IMR-90 (cell line): ENCODE measurements at regions not wholly inside any gene's neighbourhood (a gene's known extent, or its start where the extent isn't known, plus 50 kb on each side); places are given as distances from the start of the nearest gene placed in this dataset.
"Not testable (repeated sequence)": the region's sequence is repeated elsewhere in the genome, so short reads cannot be mapped to it uniquely, and the experiment has no call there.

Experiments used
- ATAC-seq: fragments of 200-7000 bp; cut with Tn5 transposase; 2 replicates; pipeline ENCODE4 v1.9.1; 2020; ENCODE audit warnings: low read depth, mild to moderate bottlenecking, moderate library complexity
- BruUV-seq: library from RNA; stranded (reverse); fragments of 400-500 nt; replicated peaks from 2 replicates; lab custom pipeline; 2021; lab: Mats Ljungman, UMichigan
- CTCF ChIA-PET: fragments of 300-600 bp; formaldehyde crosslinking; extraction: SDS; loops from one replicate; lab custom pipeline; 2021; ENCODE audit warnings: antibody characterized with exemption; lab: Yijun Ruan, JAX
- POLR2A ChIA-PET: fragments of 300-600 bp; sonication (Branson Sonifier 250); formaldehyde crosslinking; loops from one replicate; lab custom pipeline; 2022; ENCODE audit warnings: antibody characterized with exemption; ENCODE audit not compliant: unreplicated experiment; lab: Charles Lee
- DNase-seq: peaks from one replicate; pipeline ENCODE4 v3.0.0; 2013
- H2AFZ ChIP-seq: replicated peaks from 2 replicates; pipeline ENCODE3; 2013; ENCODE audit warnings: low read length, mild to moderate bottlenecking; ENCODE audit not compliant: poor library complexity
- H2AK5ac ChIP-seq: 2 replicates; pipeline ENCODE4 v1.6.1; 2013; ENCODE audit warnings: low read depth, low read length, inconsistent platforms
- H2AK9ac ChIP-seq: replicated peaks from 2 replicates; pipeline ENCODE3; 2013; ENCODE audit warnings: mild to moderate bottlenecking, low read depth, low read length, moderate library complexity; ENCODE audit not compliant: poor library complexity
- H2BK120ac ChIP-seq: 2 replicates; pipeline ENCODE4 v1.6.1; 2013; ENCODE audit warnings: low read depth, low read length, inconsistent platforms
- H2BK15ac ChIP-seq: 3 replicates; pipeline ENCODE4 v1.6.1; 2013; ENCODE audit warnings: low read depth, low read length, inconsistent platforms
- H2BK20ac ChIP-seq: 2 replicates; pipeline ENCODE4 v1.6.1; 2013; ENCODE audit warnings: low read depth, mild to moderate bottlenecking, inconsistent platforms, low read length, moderate library complexity
- H2BK5ac ChIP-seq: 2 replicates; pipeline ENCODE4 v1.6.1; 2013; ENCODE audit warnings: mild to moderate bottlenecking, low read depth, low read length, inconsistent platforms; ENCODE audit not compliant: poor library complexity, severe bottlenecking
- H3K14ac ChIP-seq: replicated peaks from 2 replicates; pipeline ENCODE4 v1.6.1; 2013; ENCODE audit warnings: low read depth, low read length, inconsistent platforms
- H3K18ac ChIP-seq: 2 replicates; pipeline ENCODE4 v1.6.1; 2013; ENCODE audit warnings: low read depth, low read length, control low read depth
- H3K23ac ChIP-seq: 2 replicates; pipeline ENCODE4 v1.6.1; 2013; ENCODE audit warnings: low read depth, low read length, inconsistent platforms
- H3K27ac ChIP-seq: 2 replicates; pipeline ENCODE4 v1.5.1; 2013; ENCODE audit warnings: mild to moderate bottlenecking, control low read depth, low read length; ENCODE audit not compliant: insufficient read depth
- H3K27me3 ChIP-seq: 2 replicates; pipeline ENCODE4 v1.6.1; 2013; ENCODE audit warnings: low read length; ENCODE audit not compliant: control insufficient read depth, insufficient read depth
- H3K36me3 ChIP-seq: 2 replicates; pipeline ENCODE4 v1.6.1; 2013; ENCODE audit warnings: low read length, mixed read lengths; ENCODE audit not compliant: control insufficient read depth, insufficient read depth
- H3K4ac ChIP-seq: 2 replicates; pipeline ENCODE4 v1.6.1; 2013; ENCODE audit warnings: low read depth, low read length, inconsistent platforms
- H3K4me1 ChIP-seq: 2 replicates; pipeline ENCODE4 v1.6.1; 2013; ENCODE audit warnings: low read length, mixed read lengths; ENCODE audit not compliant: control insufficient read depth, insufficient read depth
- H3K4me2 ChIP-seq: 2 replicates; pipeline ENCODE4 v1.6.1; 2013; ENCODE audit warnings: low read depth, mild to moderate bottlenecking, control low read depth, low read length, moderate library complexity
- H3K4me3 ChIP-seq: 2 replicates; pipeline ENCODE4 v1.5.1; 2013; ENCODE audit warnings: low read depth, mild to moderate bottlenecking, control low read depth, low read length, moderate library complexity; ENCODE audit not compliant: insufficient read depth
- H3K56ac ChIP-seq: 2 replicates; pipeline ENCODE4 v1.6.1; 2013; ENCODE audit warnings: low read length, inconsistent platforms; ENCODE audit not compliant: insufficient read depth; ENCODE audit errors: extremely low read depth
- H3K79me1 ChIP-seq, 2 experiments: 2 replicates each; pipeline ENCODE4 v1.6.1; 2013; ENCODE audit warnings: low read length in 2 of 2, inconsistent platforms in 1 of 2, low read depth in 1 of 2
- H3K9ac ChIP-seq: 2 replicates; pipeline ENCODE4 v1.6.1; 2013; ENCODE audit warnings: low read depth, low read length, control low read depth
- H3K9me1 ChIP-seq: 2 replicates; pipeline ENCODE4 v1.6.1; 2013; ENCODE audit warnings: low read length, inconsistent platforms; ENCODE audit not compliant: insufficient read depth
- H3K9me3 ChIP-seq: 2 replicates; pipeline ENCODE4 v1.6.1; 2013; ENCODE audit warnings: low read length; ENCODE audit not compliant: control insufficient read depth, insufficient read depth
- H4K20me1 ChIP-seq: 2 replicates; pipeline ENCODE4 v1.6.1; 2013; ENCODE audit warnings: low read length, inconsistent platforms; ENCODE audit not compliant: insufficient read depth
- H4K5ac ChIP-seq: 2 replicates; pipeline ENCODE4 v1.6.1; 2013; ENCODE audit warnings: mild to moderate bottlenecking, low read depth, low read length, control low read depth
- H4K8ac ChIP-seq, 2 experiments: 2 replicates each; pipeline ENCODE4 v1.6.1; 2013; ENCODE audit warnings: low read depth in 2 of 2, low read length in 2 of 2, control low read depth in 1 of 2, inconsistent platforms in 1 of 2
- H4K91ac ChIP-seq: 2 replicates; pipeline ENCODE4 v1.6.1; 2013; ENCODE audit warnings: low read depth, low read length, inconsistent platforms; ENCODE audit not compliant: insufficient read depth
- WGBS, 2 experiments: methylation state at CpG; one replicate each; pipeline versions ENCODE4 v1.1.5 to v1.1.7; 2013; ENCODE audit warnings: missing lambda C conversion rate in 2 of 2; ENCODE audit not compliant: insufficient read length in 1 of 2; ENCODE audit errors: extremely low coverage in 2 of 2; 5-methylcytosine and 5-hydroxymethylcytosine counted together
- dilution Hi-C: fragments of 300-500 bp; cut with HindIII; formaldehyde crosslinking; loops from one replicate; pipeline ENCODE4 v1.14.3; 2018; ENCODE audit warnings: low sequenced_read_pairs; ENCODE audit not compliant: unreplicated experiment
- in situ Hi-C: fragments of 300-500 bp; cut with MboI; formaldehyde crosslinking; loops from 3 replicates; pipeline ENCODE4 v1.14.3; 2019; ENCODE audit warnings: low sequenced_read_pairs, inconsistent platforms, mixed read lengths
- intact Hi-C: fragments of 100-400 bp; cut with micrococcal nuclease; formaldehyde crosslinking; loops from 2 replicates; pipeline ENCODE4 v1.10.0; 2022

GRCh38 chr2:15824467-15824866 is 115.9 kb upstream of the MYCN start:
- H3K27ac ChIP-seq, H2BK20ac ChIP-seq, ATAC-seq, H4K20me1 ChIP-seq, H3K4ac ChIP-seq, H3K4me3 ChIP-seq, H3K56ac ChIP-seq, DNase-seq, H4K8ac ChIP-seq, H3K14ac ChIP-seq, H3K9ac ChIP-seq, H3K4me2 ChIP-seq, H2BK120ac ChIP-seq, H3K4me1 ChIP-seq, CTCF ChIA-PET, H4K5ac ChIP-seq, H3K9me1 ChIP-seq, POLR2A ChIA-PET, in situ Hi-C loops, H3K18ac ChIP-seq, H3K27me3 ChIP-seq, H2BK15ac ChIP-seq, H4K91ac ChIP-seq, H3K79me1 ChIP-seq, H3K36me3 ChIP-seq, H2BK5ac ChIP-seq, H2AK9ac ChIP-seq, BruUV-seq, H2AK5ac ChIP-seq, H2AFZ ChIP-seq, dilution Hi-C loops, intact Hi-C loops, H3K23ac ChIP-seq: not testable (repeated sequence)
- no CpG with 5 or more reads among the region's 7 CpGs for WGBS, 2 experiments
- peaks cover 41% of the 10 kb centered on the region for H3K9me3 ChIP-seq
